ENCODE measurements at regions not wholly inside any gene's neighbourhood (a gene's known extent, or its start where the extent isn't known, plus 50 kb on each side); places are given as distances from the start of the nearest gene placed in this dataset.

- Histone ChIP-seq H3K9me3 (ENCODE audit: low read depth) (no peaks in the 10 kb centered on the region), H3K9ac (no peak overlapping the region), H3K27ac (no peak overlapping the region), H3K4me3 (no peak overlapping the region), H3K4me1 (no peaks in the 10 kb centered on the region), H3F3A (ENCODE audit: low read depth) (no peaks in the 10 kb centered on the region), H3K27me3 (no peaks in the 10 kb centered on the region), H3K36me3 (no peaks in the 10 kb centered on the region), H3K4me2 (no peak overlapping the region), H3K79me2 (ENCODE audit: low read depth) (no peaks in the 10 kb centered on the region), H4K20me1 (ENCODE audit: low read depth) (no peaks in the 10 kb centered on the region), H2AFZ (replicated peaks) (no peak overlapping the region)
- Mint-ChIP-seq H3K36me3 (no peaks in the 10 kb centered on the region), H3K9me3 (no peaks in the 10 kb centered on the region), H3K27me3 (ENCODE audit: insufficient read depth, low read depth) (peaks cover 2% of the 10 kb centered on the region), H3K4me1 (no peaks in the 10 kb centered on the region), H3K4me3 (no peak overlapping the region), H3K27ac (no peak overlapping the region)
- TF ChIP-seq EZH2 (IDR thresholded peaks at IDR 0.05) (no peak), EZH2phosphoT487 (IDR thresholded peaks at IDR 0.05) (no peak), CTCF (IDR thresholded peaks at IDR 0.05) (no peak)
- no peak for DNase-seq (ENCODE audit: low spot score)
These were observed 60.3 kb upstream of the SLCO2A1 start for GRCh38 chr3:134090031-134090430.

GRCh38 chr3:134087060-134087974 lies 57.6 kb upstream of the SLCO2A1 start:
- Histone ChIP-seq H3K79me2 (ENCODE audit: low read depth) (no peaks in the 10 kb centered on the region), H3K4me2 (no peak overlapping the region), H3K36me3 (no peaks in the 10 kb centered on the region), H2AFZ (replicated peaks) (no peak overlapping the region), H3K4me3 (no peak overlapping the region), H4K20me1 (ENCODE audit: low read depth) (no peaks in the 10 kb centered on the region), H3K27me3 (no peaks in the 10 kb centered on the region), H3K4me1 (no peaks in the 10 kb centered on the region), H3K9ac (no peak overlapping the region), H3K9me3 (ENCODE audit: low read depth) (no peaks in the 10 kb centered on the region), H3K27ac (no peak overlapping the region), H3F3A (ENCODE audit: low read depth) (no peaks in the 10 kb centered on the region)
- Mint-ChIP-seq H3K9me3 (no peaks in the 10 kb centered on the region), H3K27ac (no peak overlapping the region), H3K36me3 (no peaks in the 10 kb centered on the region), H3K4me3 (no peak overlapping the region), H3K27me3 (ENCODE audit: insufficient read depth, low read depth) (no peaks in the 10 kb centered on the region), H3K4me1 (no peaks in the 10 kb centered on the region)
- DNase-seq (ENCODE audit: low spot score), result no peak
- TF ChIP-seq EZH2 (IDR thresholded peaks at IDR 0.05) (no peak), EZH2phosphoT487 (IDR thresholded peaks at IDR 0.05) (no peak), CTCF (IDR thresholded peaks at IDR 0.05) (no peak)

- Histone ChIP-seq H3K9ac (no peak overlapping the region), H3K79me2 (ENCODE audit: low read depth) (no peaks in the 10 kb centered on the region), H3K4me3 (no peak overlapping the region), H2AFZ (replicated peaks) (no peak overlapping the region), H3K27ac (no peak overlapping the region), H3K27me3 (no peaks in the 10 kb centered on the region), H3K36me3 (no peaks in the 10 kb centered on the region), H4K20me1 (ENCODE audit: low read depth) (no peaks in the 10 kb centered on the region), H3K9me3 (ENCODE audit: low read depth) (no peaks in the 10 kb centered on the region), H3K4me1 (no peaks in the 10 kb centered on the region), H3F3A (ENCODE audit: low read depth) (no peaks in the 10 kb centered on the region), H3K4me2 (no peak overlapping the region)
- Mint-ChIP-seq H3K9me3 (peaks cover 3% of the 10 kb centered on the region), H3K4me3 (no peak overlapping the region), H3K27me3 (ENCODE audit: insufficient read depth, low read depth) (no peaks in the 10 kb centered on the region), H3K4me1 (no peaks in the 10 kb centered on the region), H3K36me3 (no peaks in the 10 kb centered on the region), H3K27ac (no peak overlapping the region)
- TF ChIP-seq EZH2 (IDR thresholded peaks at IDR 0.05) (no peak), CTCF (IDR thresholded peaks at IDR 0.05) (no peak), EZH2phosphoT487 (IDR thresholded peaks at IDR 0.05) (no peak)
- DNase-seq (ENCODE audit: low spot score), result no peak
These were observed 56.9 kb upstream of the SLCO2A1 start for GRCh38 chr3:134086616-134087015.

All from neural progenitor cell (in vitro differentiated cells).